Activated T-cell treated with anti-CD3 and anti-CD28 coated beads, Interleukin-2, amount 50 U/mL, for 72 hours (primary cell): ENCODE measurements at regions not wholly inside any gene's neighbourhood (a gene's known extent, or its start where the extent isn't known, plus 50 kb on each side); places are given as distances from the start of the nearest gene placed in this dataset.

Source experiments
- ATAC-seq, 2 donors: fragments of 150-1000 bp; cut with Tn5 transposase; replicated peaks in 1 of 2; 2 replicates each; pipeline ENCODE4 v1.10.0; 2021; ENCODE audit warnings: moderate library complexity in 2 of 2, mild to moderate bottlenecking in 1 of 2
- DNase-seq, 2 donors: peaks; one replicate each; pipeline ENCODE4 v3.0.0; 2021 to 2022; ENCODE audit warnings: mixed read lengths in 1 of 2
- H3K27ac Mint-ChIP-seq: one replicate; pipeline ENCODE4 v1.8.0; 2022; ENCODE audit warnings: mild to moderate bottlenecking, moderate library complexity, mixed read lengths
- H3K27me3 Mint-ChIP-seq: one replicate; pipeline ENCODE4 v1.8.0; 2022; ENCODE audit warnings: low read depth, mixed read lengths
- H3K36me3 Mint-ChIP-seq, 2 donors: one replicate each; pipeline ENCODE4 v1.8.0; 2022; ENCODE audit warnings: mixed read lengths in 2 of 2, mild to moderate bottlenecking in 1 of 2; ENCODE audit not compliant: insufficient read depth in 2 of 2
- H3K4me1 Mint-ChIP-seq: one replicate; pipeline ENCODE4 v1.8.0; 2022; ENCODE audit warnings: low read depth, mixed read lengths
- H3K4me3 Mint-ChIP-seq, 2 donors: one replicate each; pipeline ENCODE4 v1.8.0; 2022; ENCODE audit warnings: mild to moderate bottlenecking in 2 of 2, mixed read lengths in 2 of 2, moderate library complexity in 2 of 2
- H3K9me3 Mint-ChIP-seq, 2 donors: one replicate each; pipeline ENCODE4 v1.8.0; 2022; ENCODE audit warnings: mixed read lengths in 2 of 2

GRCh38 chr20:48211847-48212246 lies 426.6 kb upstream of the SULF2 start:
- ATAC-seq = no peak
- Mint-ChIP-seq H3K27ac (no peak overlapping the region), H3K27me3 (no peaks in the 10 kb centered on the region), H3K4me1 (no peaks in the 10 kb centered on the region), H3K36me3 (no peaks in the 10 kb centered on the region), H3K4me3 (no peak overlapping the region), H3K9me3 (no peaks in the 10 kb centered on the region)
- DNase-seq = no peak

DNA sequence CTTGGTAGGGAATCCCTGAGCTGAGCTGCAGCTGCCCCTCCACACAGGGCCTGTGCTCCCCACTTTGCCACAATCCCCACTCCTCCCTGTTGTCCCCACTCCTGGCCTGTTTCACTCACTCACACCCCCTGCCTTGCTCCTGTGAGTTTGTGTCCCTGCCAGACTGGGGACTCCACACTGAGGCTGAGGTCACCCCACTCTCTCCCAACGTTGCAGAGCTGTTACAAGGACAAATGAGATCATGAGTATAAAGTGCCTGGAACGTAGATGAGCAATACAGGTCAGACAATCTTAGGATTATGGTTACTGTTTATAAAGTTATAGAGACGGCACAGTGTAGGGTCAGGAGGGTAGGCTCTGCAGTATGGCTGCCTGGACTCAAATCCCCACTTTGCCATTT lies 426.0 kb upstream of the SULF2 start:
- DNase-seq = no peak
- Mint-ChIP-seq H3K27me3 (no peaks in the 10 kb centered on the region), H3K4me3 (no peak overlapping the region), H3K27ac (no peak overlapping the region), H3K4me1 (no peaks in the 10 kb centered on the region), H3K36me3 (no peaks in the 10 kb centered on the region), H3K9me3 (no peaks in the 10 kb centered on the region)
- no peak for ATAC-seq

GRCh38 chr20:48210111-48211027 lies 425.1 kb upstream of the SULF2 start:
- no peak for ATAC-seq

GRCh38 chr20:48209102-48209501 lies 423.8 kb upstream of the SULF2 start:
- Mint-ChIP-seq H3K27me3 (no peaks in the 10 kb centered on the region), H3K4me3 (no peak overlapping the region), H3K4me1 (no peaks in the 10 kb centered on the region), H3K27ac (no peak overlapping the region), H3K9me3 (no peaks in the 10 kb centered on the region), H3K36me3 (no peaks in the 10 kb centered on the region)
- ATAC-seq (no peak), DNase-seq (no peak)

More at GRCh38 chr20:48210111-48211027, 425.1 kb upstream of the SULF2 start:
- Mint-ChIP-seq H3K36me3 (no peaks in the 10 kb centered on the region), H3K4me1 (no peaks in the 10 kb centered on the region), H3K27ac (no peak overlapping the region), H3K4me3 (no peak overlapping the region), H3K27me3 (no peaks in the 10 kb centered on the region), H3K9me3 (no peaks in the 10 kb centered on the region)
- no peak for DNase-seq

- no peaks in the 10 kb centered on the region for H3K36me3 Mint-ChIP-seq
- DNase-seq (no peak), ATAC-seq (no peak)
- H3K27ac Mint-ChIP-seq = no peak overlapping the region
- no peak overlapping the region for H3K4me3 Mint-ChIP-seq
- H3K27me3 Mint-ChIP-seq = no peaks in the 10 kb centered on the region
- no peaks in the 10 kb centered on the region for H3K9me3 Mint-ChIP-seq
- H3K4me1 Mint-ChIP-seq = no peaks in the 10 kb centered on the region
Observed at GRCh38 chr20:48208176-48208575, 422.9 kb upstream of the SULF2 start.

GRCh38 chr20:48207505-48207904 lies 422.2 kb upstream of the SULF2 start:
- Mint-ChIP-seq H3K4me3 (no peak overlapping the region), H3K27me3 (no peaks in the 10 kb centered on the region), H3K27ac (no peak overlapping the region), H3K36me3 (no peaks in the 10 kb centered on the region), H3K9me3 (no peaks in the 10 kb centered on the region), H3K4me1 (no peaks in the 10 kb centered on the region)
- DNase-seq (no peak), ATAC-seq (no peak)

GRCh38 chr20:48205786-48206185 lies 420.5 kb upstream of the SULF2 start:
- H3K9me3 Mint-ChIP-seq = no peaks in the 10 kb centered on the region
- H3K4me3 Mint-ChIP-seq = no peak overlapping the region
- no peaks in the 10 kb centered on the region for H3K27me3 Mint-ChIP-seq
- H3K27ac Mint-ChIP-seq = no peak overlapping the region
- H3K36me3 Mint-ChIP-seq = no peaks in the 10 kb centered on the region
- no peak for ATAC-seq
- H3K4me1 Mint-ChIP-seq = no peaks in the 10 kb centered on the region
- no peak for DNase-seq

DNA sequence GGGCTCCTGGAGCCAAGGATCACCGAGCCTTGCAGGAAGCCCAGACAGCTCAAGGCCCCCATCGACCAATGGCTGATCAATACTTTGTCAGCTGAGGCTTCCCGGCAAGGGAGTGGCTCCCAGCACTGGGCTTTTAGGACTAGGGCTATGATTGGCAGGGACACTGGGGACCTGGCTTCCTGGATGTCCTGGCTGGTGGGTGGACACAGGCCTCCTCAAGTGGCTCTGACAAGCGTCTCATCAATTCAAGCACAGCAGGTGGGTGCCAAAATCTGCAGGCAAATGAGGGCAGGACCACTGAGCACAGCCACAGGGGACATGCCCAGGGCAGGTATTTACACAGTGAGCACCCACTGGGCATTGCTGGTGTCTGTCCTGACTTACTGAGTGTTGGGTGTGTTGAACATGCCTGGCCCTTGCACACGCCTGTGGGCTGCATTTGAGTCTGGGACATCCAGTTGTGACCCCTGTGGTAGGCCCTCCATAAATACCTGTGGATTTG lies 420.1 kb upstream of the SULF2 start:
- DNase-seq (no peak), ATAC-seq (no peak)
- Mint-ChIP-seq H3K4me3 (no peak overlapping the region), H3K27me3 (no peaks in the 10 kb centered on the region), H3K27ac (no peak overlapping the region), H3K4me1 (no peaks in the 10 kb centered on the region), H3K36me3 (no peaks in the 10 kb centered on the region), H3K9me3 (no peaks in the 10 kb centered on the region)

GRCh38 chr20:48204499-48204898 lies 419.2 kb upstream of the SULF2 start:
- Mint-ChIP-seq H3K27me3 (no peaks in the 10 kb centered on the region), H3K4me3 (no peak overlapping the region), H3K4me1 (no peaks in the 10 kb centered on the region), H3K27ac (no peak overlapping the region), H3K9me3 (no peaks in the 10 kb centered on the region), H3K36me3 (no peaks in the 10 kb centered on the region)
- ATAC-seq (no peak), DNase-seq (no peak)

DNA sequence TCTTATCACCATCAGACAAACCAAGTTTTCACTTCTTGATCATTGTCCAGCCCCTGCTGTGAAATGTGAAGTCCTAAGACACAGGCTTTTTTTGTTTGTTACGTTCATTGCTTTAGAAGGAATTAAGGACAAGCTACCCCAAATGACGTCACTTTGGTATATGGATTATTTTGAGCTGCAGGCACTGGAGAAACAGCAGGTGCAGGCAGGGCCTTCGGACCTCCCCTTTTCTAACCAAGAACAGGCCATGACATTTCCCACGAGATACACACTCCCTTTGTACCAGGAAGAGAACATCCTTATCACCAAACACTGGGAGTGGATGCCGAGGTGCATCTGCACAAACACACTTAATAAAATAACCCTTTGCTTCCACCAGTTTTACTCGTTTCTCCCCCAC lies 418.0 kb upstream of the SULF2 start:
- Mint-ChIP-seq H3K27ac (no peak overlapping the region), H3K27me3 (no peaks in the 10 kb centered on the region), H3K36me3 (no peaks in the 10 kb centered on the region), H3K4me1 (no peaks in the 10 kb centered on the region), H3K4me3 (no peak overlapping the region), H3K9me3 (no peaks in the 10 kb centered on the region)
- no peak for ATAC-seq
- no peak for DNase-seq

GRCh38 chr20:48202334-48203113 lies 417.2 kb upstream of the SULF2 start:
- H3K9me3 Mint-ChIP-seq = no peaks in the 10 kb centered on the region
- H3K27me3 Mint-ChIP-seq = no peaks in the 10 kb centered on the region
- no peaks in the 10 kb centered on the region for H3K4me1 Mint-ChIP-seq
- no peak overlapping the region for H3K27ac Mint-ChIP-seq
- DNase-seq = no peak
- no peak for ATAC-seq
- no peaks in the 10 kb centered on the region for H3K36me3 Mint-ChIP-seq
- no peak overlapping the region for H3K4me3 Mint-ChIP-seq

GRCh38 chr20:48201885-48202284 lies 416.6 kb upstream of the SULF2 start:
- DNase-seq (no peak), ATAC-seq (no peak)
- Mint-ChIP-seq H3K27ac (no peak overlapping the region), H3K4me1 (no peaks in the 10 kb centered on the region), H3K4me3 (no peak overlapping the region), H3K9me3 (no peaks in the 10 kb centered on the region), H3K36me3 (no peaks in the 10 kb centered on the region), H3K27me3 (no peaks in the 10 kb centered on the region)

- Mint-ChIP-seq H3K4me1 (no peaks in the 10 kb centered on the region), H3K27ac (no peak overlapping the region), H3K36me3 (no peaks in the 10 kb centered on the region), H3K4me3 (no peak overlapping the region), H3K27me3 (no peaks in the 10 kb centered on the region), H3K9me3 (no peaks in the 10 kb centered on the region)
- ATAC-seq (no peak), DNase-seq (no peak)
Observed at GRCh38 chr20:48201188-48201587, 415.9 kb upstream of the SULF2 start.
